ENCODE measurements at regions not wholly inside any gene's neighbourhood (a gene's known extent, or its start where the extent isn't known, plus 50 kb on each side); places are given as distances from the start of the nearest gene placed in this dataset.
A peak's percentile ranks its signal among the peaks of the same experiment; 100 is the strongest.

DNA sequence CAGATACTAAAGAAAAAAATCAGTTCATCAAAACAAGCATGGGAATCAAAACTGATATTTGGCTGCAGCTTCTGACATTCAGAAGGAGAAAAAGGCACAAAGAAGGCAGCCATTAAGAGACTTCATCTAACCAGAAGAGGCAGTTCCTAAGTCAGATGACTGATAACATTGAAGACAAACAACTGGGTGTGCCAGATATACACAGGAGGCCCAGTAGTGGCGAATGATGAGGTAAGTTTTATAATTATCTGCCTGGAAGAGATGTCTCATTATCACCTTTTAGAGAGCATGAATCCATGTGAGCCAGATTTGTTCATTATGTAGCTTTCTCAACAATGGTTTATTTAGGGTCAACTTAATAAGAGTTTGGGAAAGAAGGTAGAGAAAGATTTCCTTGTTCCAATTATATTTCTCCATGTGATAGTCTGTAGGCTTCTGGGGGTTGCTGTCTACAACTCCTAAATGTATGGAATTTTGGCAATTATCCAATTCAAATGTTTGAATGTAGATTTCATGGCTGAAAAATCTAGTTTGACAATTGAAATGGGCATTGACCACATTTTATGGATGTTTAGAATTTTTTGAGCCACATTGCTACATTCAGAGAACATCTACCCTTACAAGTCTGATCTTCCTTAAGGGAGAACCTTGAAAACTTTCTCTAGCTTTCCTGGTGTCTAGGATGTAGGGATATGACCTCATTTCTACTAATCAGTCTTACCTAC is 50.4 kb upstream of the RASGRF1 start:
- no peak overlapping the region for H3K4me3 ChIP-seq (ENCODE audit: low read length)
- TF ChIP-seq, protein P1, sequence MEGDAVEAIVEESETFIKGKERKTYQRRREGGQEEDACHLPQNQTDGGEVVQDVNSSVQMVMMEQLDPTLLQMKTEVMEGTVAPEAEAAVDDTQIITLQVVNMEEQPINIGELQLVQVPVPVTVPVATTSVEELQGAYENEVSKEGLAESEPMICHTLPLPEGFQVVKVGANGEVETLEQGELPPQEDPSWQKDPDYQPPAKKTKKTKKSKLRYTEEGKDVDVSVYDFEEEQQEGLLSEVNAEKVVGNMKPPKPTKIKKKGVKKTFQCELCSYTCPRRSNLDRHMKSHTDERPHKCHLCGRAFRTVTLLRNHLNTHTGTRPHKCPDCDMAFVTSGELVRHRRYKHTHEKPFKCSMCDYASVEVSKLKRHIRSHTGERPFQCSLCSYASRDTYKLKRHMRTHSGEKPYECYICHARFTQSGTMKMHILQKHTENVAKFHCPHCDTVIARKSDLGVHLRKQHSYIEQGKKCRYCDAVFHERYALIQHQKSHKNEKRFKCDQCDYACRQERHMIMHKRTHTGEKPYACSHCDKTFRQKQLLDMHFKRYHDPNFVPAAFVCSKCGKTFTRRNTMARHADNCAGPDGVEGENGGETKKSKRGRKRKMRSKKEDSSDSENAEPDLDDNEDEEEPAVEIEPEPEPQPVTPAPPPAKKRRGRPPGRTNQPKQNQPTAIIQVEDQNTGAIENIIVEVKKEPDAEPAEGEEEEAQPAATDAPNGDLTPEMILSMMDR (conservative IDR thresholded peaks at IDR 0.05; ENCODE audit: low read length), result no peak
- DNase-seq (ENCODE audit: low read depth), result peak; percentile 1

Measured in AG10803 (cell line).